GM19395 (cell line): ENCODE measurements at regions not wholly inside any gene's neighbourhood (a gene's known extent, or its start where the extent isn't known, plus 50 kb on each side); places are given as distances from the start of the nearest gene placed in this dataset.
A peak's percentile ranks its signal among the peaks of the same experiment; 100 is the strongest.
"Not testable (repeated sequence)": the region's sequence is repeated elsewhere in the genome, so short reads cannot be mapped to it uniquely, and the experiment has no call there.

Experiments
- ATAC-seq: cut with Tn5 transposase; IDR thresholded peaks from one replicate; pipeline ENCODE4 v1.9.1; 2021; ENCODE audit warnings: mild to moderate bottlenecking, moderate library complexity; ENCODE audit not compliant: unreplicated experiment

- no peak for ATAC-seq
These were observed 636.4 kb upstream of the ARRDC3 start for GRCh38 chr5:92019376-92019990.

GRCh38 chr5:92017776-92018175 is 634.7 kb upstream of the ARRDC3 start:
- ATAC-seq = no peak

- ATAC-seq = not testable (repeated sequence)
These were observed 628.7 kb upstream of the ARRDC3 start for GRCh38 chr5:92011845-92012244.

- no peak for ATAC-seq
These were observed 620.7 kb upstream of the ARRDC3 start for GRCh38 chr5:92003806-92004205.

- ATAC-seq = no peak
These were observed 619.7 kb upstream of the ARRDC3 start for GRCh38 chr5:92002721-92003274.

GRCh38 chr5:91998774-91999173 is 615.7 kb upstream of the ARRDC3 start:
- no peak for ATAC-seq

GRCh38 chr5:91983869-91984268 is 600.8 kb upstream of the ARRDC3 start:
- ATAC-seq = no peak

- ATAC-seq = no peak
These were observed 595.2 kb upstream of the ARRDC3 start for GRCh38 chr5:91978221-91978882.

- no peak for ATAC-seq
These were observed 594.5 kb upstream of the ARRDC3 start for GRCh38 chr5:91977579-91977978.

GRCh38 chr5:91976451-91976850 is 593.3 kb upstream of the ARRDC3 start:
- ATAC-seq = no peak

GRCh38 chr5:91963166-91963565 is 580.0 kb upstream of the ARRDC3 start:
- ATAC-seq = no peak

GRCh38 chr5:91957666-91958065 is 574.5 kb upstream of the ARRDC3 start:
- no peak for ATAC-seq

- ATAC-seq = no peak
These were observed 573.6 kb upstream of the ARRDC3 start for GRCh38 chr5:91956738-91957137.

- no peak for ATAC-seq
These were observed 572.5 kb upstream of the ARRDC3 start for GRCh38 chr5:91955610-91956009.

GRCh38 chr5:91954136-91954535 is 571.0 kb upstream of the ARRDC3 start:
- ATAC-seq = no peak

- ATAC-seq = no peak
These were observed 567.2 kb upstream of the ARRDC3 start for GRCh38 chr5:91950328-91950727.

- no peak for ATAC-seq
These were observed 563.8 kb upstream of the ARRDC3 start for GRCh38 chr5:91946870-91947269.

- no peak for ATAC-seq
These were observed 558.5 kb upstream of the ARRDC3 start for GRCh38 chr5:91941588-91941987.

- no peak for ATAC-seq
These were observed 555.3 kb upstream of the ARRDC3 start for GRCh38 chr5:91938441-91938840.

GRCh38 chr5:91937121-91937520 is 554.0 kb upstream of the ARRDC3 start:
- no peak for ATAC-seq

GRCh38 chr5:91929522-91929817 is 546.4 kb upstream of the ARRDC3 start:
- ATAC-seq = peak; percentile 23

- ATAC-seq = peak; percentile 76
These were observed 545.8 kb upstream of the ARRDC3 start for GRCh38 chr5:91928754-91929521.
